NT2/D1 (cell line): ENCODE measurements at regions not wholly inside any gene's neighbourhood (a gene's known extent, or its start where the extent isn't known, plus 50 kb on each side); places are given as distances from the start of the nearest gene placed in this dataset.

Experiments used
- SUZ12 ChIP-seq: IDR thresholded peaks from 2 replicates; pipeline ENCODE4 v1.6.1; 2011; ENCODE audit not compliant: insufficient read length, insufficient read depth; ENCODE audit errors: extremely low read depth
- YY1 ChIP-seq: IDR thresholded peaks from 2 replicates; pipeline ENCODE4 v1.6.1; 2011; ENCODE audit not compliant: insufficient read length, insufficient read depth
- ZNF274 ChIP-seq: IDR thresholded peaks from 2 replicates; pipeline ENCODE4 v1.6.1; 2011; ENCODE audit warnings: mild to moderate bottlenecking, low read depth, low read length

DNA sequence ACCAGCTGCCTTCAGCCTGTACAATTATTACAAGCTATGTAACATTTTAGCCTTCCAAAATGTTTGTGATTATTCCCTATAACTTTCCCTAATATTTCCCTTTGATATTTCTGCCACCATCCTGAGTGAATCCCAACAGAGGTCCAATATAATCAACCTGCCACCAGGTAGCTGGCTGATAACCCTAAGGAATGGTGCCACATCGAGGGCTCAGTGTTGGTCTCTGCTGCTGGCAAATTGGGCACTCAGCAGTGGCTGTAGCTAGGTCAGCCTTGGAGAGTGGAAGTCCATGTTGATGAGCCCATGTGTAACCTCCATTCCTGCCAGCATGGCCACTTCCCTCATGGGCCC, 121.2 kb downstream of the ZNF280B start:
- TF ChIP-seq ZNF274 (no peak), YY1 (no peak), SUZ12 (no peak)
